CD14-positive monocyte (primary cell): ENCODE measurements at regions not wholly inside any gene's neighbourhood (a gene's known extent, or its start where the extent isn't known, plus 50 kb on each side); places are given as distances from the start of the nearest gene placed in this dataset.

Experiments
- DNase-seq, 3 donors: peaks; one replicate each; pipeline ENCODE4 v3.0.0-alpha.2; 2011 to 2022
- H2AFZ ChIP-seq: 2 replicates; pipeline ENCODE4 v1.6.0; 2012; ENCODE audit warnings: mild to moderate bottlenecking, low read depth, low read length, inconsistent platforms; ENCODE audit not compliant: insufficient read depth, poor library complexity, severe bottlenecking
- H3K27ac ChIP-seq, 2 donors: 1 replicate in 1 of 2; 2 replicates in 1 of 2; pipeline ENCODE4 v1.5.1; 2012 to 2013; ENCODE audit warnings: low read length in 2 of 2, control low read depth in 1 of 2, inconsistent platforms in 1 of 2, low read depth in 1 of 2, mild to moderate bottlenecking in 1 of 2
- H3K27me3 ChIP-seq, 2 donors: one replicate each; pipeline versions ENCODE4 v1.6.0 to v1.6.1; 2011 to 2013; ENCODE audit warnings: low read length in 2 of 2; ENCODE audit not compliant: control insufficient read depth in 2 of 2, insufficient read depth in 2 of 2
- H3K36me3 ChIP-seq, 2 donors: replicated peaks in 1 of 2; 1 replicate in 1 of 2; 2 replicates in 1 of 2; pipeline versions ENCODE4 v1.5.1 to v1.6.1; 2012 to 2013; ENCODE audit warnings: low read length in 2 of 2, control low read depth in 1 of 2, inconsistent platforms in 1 of 2, mild to moderate bottlenecking in 1 of 2; ENCODE audit not compliant: insufficient read depth in 2 of 2, control insufficient read depth in 1 of 2
- H3K4me1 ChIP-seq, 2 donors: 1 replicate in 1 of 2; 2 replicates in 1 of 2; pipeline versions ENCODE4 v1.5.1 to v1.6.1; 2012 to 2013; ENCODE audit warnings: low read length in 2 of 2, control low read depth in 1 of 2, inconsistent platforms in 1 of 2, mild to moderate bottlenecking in 1 of 2, moderate library complexity in 1 of 2; ENCODE audit not compliant: insufficient read depth in 2 of 2, control insufficient read depth in 1 of 2
- H3K4me2 ChIP-seq: replicated peaks from 2 replicates; pipeline ENCODE3; 2012; ENCODE audit warnings: low read length, moderate library complexity, mild to moderate bottlenecking; ENCODE audit not compliant: poor library complexity, severe bottlenecking; ENCODE audit errors: extremely low read depth
- H3K4me3 ChIP-seq, 3 experiments: fragments of 200-600 bp in 1 of 3; sonication (generic) in 1 of 3; replicated peaks in 1 of 3; 1 replicate in 2 of 3; 2 replicates in 1 of 3; pipeline ENCODE4 v1.5.1; 2011 to 2013; ENCODE audit warnings: low read length in 3 of 3, mild to moderate bottlenecking in 3 of 3, control low read depth in 2 of 3, low read depth in 2 of 3, inconsistent platforms in 1 of 3, moderate library complexity in 1 of 3
- H3K79me2 ChIP-seq: 2 replicates; pipeline ENCODE4 v1.6.0; 2012; ENCODE audit warnings: mild to moderate bottlenecking, control low read depth, inconsistent platforms, low read length, moderate library complexity; ENCODE audit not compliant: insufficient read depth
- H3K9ac ChIP-seq: 2 replicates; pipeline ENCODE4 v1.6.0; 2017; ENCODE audit warnings: low read length, mild to moderate bottlenecking; ENCODE audit not compliant: insufficient read depth, poor library complexity, severe bottlenecking
- H3K9me3 ChIP-seq, 2 donors: replicated peaks in 1 of 2; 1 replicate in 1 of 2; 2 replicates in 1 of 2; pipeline versions ENCODE4 v1.5.1 to v1.6.1; 2012 to 2013; ENCODE audit warnings: low read length in 2 of 2, control low read depth in 1 of 2; ENCODE audit not compliant: control insufficient read depth in 1 of 2, insufficient read depth in 1 of 2
- H4K20me1 ChIP-seq: 2 replicates; pipeline ENCODE4 v1.6.0; 2012; ENCODE audit warnings: mild to moderate bottlenecking, low read length, control low read depth, moderate library complexity; ENCODE audit not compliant: insufficient read depth
- H3K27ac Mint-ChIP-seq, 7 donors: one replicate each; pipeline ENCODE4 v1.8.0; 2020; ENCODE audit warnings: mild to moderate bottlenecking in 7 of 7, mixed read lengths in 7 of 7, moderate library complexity in 6 of 7, inconsistent platforms in 2 of 7
- H3K27me3 Mint-ChIP-seq, 3 donors: one replicate each; pipeline ENCODE4 v1.8.0; 2021 to 2022; ENCODE audit warnings: low read depth in 3 of 3, mild to moderate bottlenecking in 3 of 3, mixed read lengths in 3 of 3, moderate library complexity in 3 of 3, inconsistent platforms in 1 of 3
- H3K36me3 Mint-ChIP-seq, 2 donors: one replicate each; pipeline ENCODE4 v1.8.0; 2020; ENCODE audit warnings: mixed read lengths in 2 of 2, inconsistent platforms in 1 of 2, mild to moderate bottlenecking in 1 of 2
- H3K4me1 Mint-ChIP-seq: one replicate; pipeline ENCODE4 v1.8.0; 2020; ENCODE audit warnings: mild to moderate bottlenecking, mixed read lengths
- H3K4me3 Mint-ChIP-seq, 2 donors: one replicate each; pipeline ENCODE4 v1.8.0; 2020; ENCODE audit warnings: mild to moderate bottlenecking in 2 of 2, mixed read lengths in 2 of 2, moderate library complexity in 1 of 2
- H3K9me3 Mint-ChIP-seq, 7 donors: one replicate each; pipeline ENCODE4 v1.8.0; 2020 to 2022; ENCODE audit warnings: mixed read lengths in 7 of 7, mild to moderate bottlenecking in 6 of 7, moderate library complexity in 6 of 7, inconsistent platforms in 2 of 7
- WGBS: methylation state at CpG from one replicate; pipeline ENCODE4 v1.1.5; 2013; ENCODE audit warnings: missing lambda C conversion rate; ENCODE audit not compliant: insufficient coverage; 5-methylcytosine and 5-hydroxymethylcytosine counted together
- intact Hi-C, 2 donors: fragments of 100-400 bp; cut with micrococcal nuclease; formaldehyde crosslinking; loops; one replicate each; pipeline versions ENCODE4 v1.15.0 to v1.15.1; 2023
- TF ChIP-seq, protein P1 (sequence below): fragments of 200-600 bp; IDR thresholded peaks from one replicate; pipeline ENCODE4 v1.8.0; 2022; ENCODE audit warnings: antibody characterized with exemption, mild to moderate bottlenecking

DNA sequence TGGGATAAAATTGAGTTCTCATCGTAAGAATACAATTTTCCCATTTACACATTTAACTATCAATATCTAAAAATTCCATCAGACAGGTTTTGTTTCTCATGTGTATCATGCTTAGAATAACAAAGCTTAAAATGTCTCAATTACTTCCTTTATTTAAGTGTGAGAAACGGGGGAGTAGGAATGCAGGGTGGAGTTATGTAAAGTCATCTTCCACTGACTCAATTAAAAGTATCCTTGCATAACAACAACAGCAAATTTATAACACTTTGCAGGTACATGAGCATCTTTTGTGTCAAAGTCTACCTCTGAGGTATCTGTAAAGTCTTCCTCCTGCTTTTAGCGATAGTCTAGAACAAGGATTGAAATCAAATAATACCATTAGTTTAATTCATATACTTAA lies 327.1 kb downstream of the EPHA4 start:
- H3K36me3 Mint-ChIP-seq = no peaks in the 10 kb centered on the region
- intact Hi-C loops = no loop called here
- H3K36me3 ChIP-seq = no peaks in the 10 kb centered on the region

DNA sequence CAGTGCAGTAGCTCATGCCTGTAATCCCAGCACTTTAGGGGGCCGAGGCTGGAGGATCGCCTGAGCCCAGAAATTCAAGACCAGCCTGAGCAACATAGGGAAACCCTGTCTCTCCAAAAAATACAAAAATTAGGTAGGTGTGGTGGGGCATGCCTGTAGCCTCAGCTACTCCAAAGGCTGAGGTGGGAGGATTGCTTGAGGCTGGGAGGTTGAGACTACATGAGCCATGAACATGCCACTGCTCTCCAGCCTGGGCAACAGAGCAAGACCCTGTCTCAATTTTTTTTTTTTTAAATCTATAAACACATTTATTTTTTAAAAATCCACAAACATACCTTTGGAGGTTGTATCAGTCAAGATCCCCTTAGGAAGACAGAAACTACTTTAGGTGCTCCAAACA lies 326.3 kb downstream of the EPHA4 start:
- Histone ChIP-seq H3K4me3 (no peak overlapping the region), H3K9ac (no peak overlapping the region), H3K9me3 (no peaks in the 10 kb centered on the region), H3K79me2 (no peaks in the 10 kb centered on the region), H3K27ac (no peak overlapping the region), H3K4me1 (no peaks in the 10 kb centered on the region), H3K36me3 (no peaks in the 10 kb centered on the region), H4K20me1 (no peaks in the 10 kb centered on the region), H3K4me2 (no peak overlapping the region), H3K27me3 (no peaks in the 10 kb centered on the region), H2AFZ (no peak overlapping the region)
- Mint-ChIP-seq H3K4me3 (no peak overlapping the region), H3K27ac (no peak overlapping the region), H3K27me3 (no peaks in the 10 kb centered on the region), H3K4me1 (no peaks in the 10 kb centered on the region), H3K36me3 (no peaks in the 10 kb centered on the region), H3K9me3 (peaks cover 0 to 6% (median 3%) of the 10 kb centered on the region in 7 donors)
- intact Hi-C loops = no loop called here
- TF ChIP-seq, protein P1, sequence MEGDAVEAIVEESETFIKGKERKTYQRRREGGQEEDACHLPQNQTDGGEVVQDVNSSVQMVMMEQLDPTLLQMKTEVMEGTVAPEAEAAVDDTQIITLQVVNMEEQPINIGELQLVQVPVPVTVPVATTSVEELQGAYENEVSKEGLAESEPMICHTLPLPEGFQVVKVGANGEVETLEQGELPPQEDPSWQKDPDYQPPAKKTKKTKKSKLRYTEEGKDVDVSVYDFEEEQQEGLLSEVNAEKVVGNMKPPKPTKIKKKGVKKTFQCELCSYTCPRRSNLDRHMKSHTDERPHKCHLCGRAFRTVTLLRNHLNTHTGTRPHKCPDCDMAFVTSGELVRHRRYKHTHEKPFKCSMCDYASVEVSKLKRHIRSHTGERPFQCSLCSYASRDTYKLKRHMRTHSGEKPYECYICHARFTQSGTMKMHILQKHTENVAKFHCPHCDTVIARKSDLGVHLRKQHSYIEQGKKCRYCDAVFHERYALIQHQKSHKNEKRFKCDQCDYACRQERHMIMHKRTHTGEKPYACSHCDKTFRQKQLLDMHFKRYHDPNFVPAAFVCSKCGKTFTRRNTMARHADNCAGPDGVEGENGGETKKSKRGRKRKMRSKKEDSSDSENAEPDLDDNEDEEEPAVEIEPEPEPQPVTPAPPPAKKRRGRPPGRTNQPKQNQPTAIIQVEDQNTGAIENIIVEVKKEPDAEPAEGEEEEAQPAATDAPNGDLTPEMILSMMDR = no peak
- WGBS = no CpG with 5 or more reads among the region's 2 CpGs
- no peak for DNase-seq

More for the DNA sequence above, 327.1 kb downstream of the EPHA4 start:
- H3K27ac ChIP-seq = no peak overlapping the region
- Mint-ChIP-seq H3K27ac (no peak overlapping the region), H3K4me1 (no peaks in the 10 kb centered on the region), H3K9me3 (peaks cover 0 to 6% (median 3%) of the 10 kb centered on the region in 7 donors), H3K4me3 (no peak overlapping the region), H3K27me3 (no peaks in the 10 kb centered on the region)
- no peaks in the 10 kb centered on the region for H4K20me1 ChIP-seq
- WGBS = no CpG with 5 or more reads among the region's 3 CpGs
- TF ChIP-seq, protein P1 = no peak
- H3K4me3 ChIP-seq = no peak overlapping the region
- no peaks in the 10 kb centered on the region for H3K79me2 ChIP-seq
- no peak for DNase-seq
- H3K27me3 ChIP-seq = no peaks in the 10 kb centered on the region
- H2AFZ ChIP-seq = no peak overlapping the region
- H3K9me3 ChIP-seq = no peaks in the 10 kb centered on the region
- H3K4me2 ChIP-seq = no peak overlapping the region
- H3K9ac ChIP-seq = no peak overlapping the region
- H3K4me1 ChIP-seq = no peaks in the 10 kb centered on the region
